HG03469 (cell line): ENCODE measurements at regions not wholly inside any gene's neighbourhood (a gene's known extent, or its start where the extent isn't known, plus 50 kb on each side); places are given as distances from the start of the nearest gene placed in this dataset.

ENCODE experiments used
- ATAC-seq: cut with Tn5 transposase; IDR thresholded peaks from one replicate; pipeline ENCODE4 v1.9.1; 2021; ENCODE audit warnings: mild to moderate bottlenecking, moderate library complexity, moderate number of reproducible peaks; ENCODE audit not compliant: unreplicated experiment

DNA sequence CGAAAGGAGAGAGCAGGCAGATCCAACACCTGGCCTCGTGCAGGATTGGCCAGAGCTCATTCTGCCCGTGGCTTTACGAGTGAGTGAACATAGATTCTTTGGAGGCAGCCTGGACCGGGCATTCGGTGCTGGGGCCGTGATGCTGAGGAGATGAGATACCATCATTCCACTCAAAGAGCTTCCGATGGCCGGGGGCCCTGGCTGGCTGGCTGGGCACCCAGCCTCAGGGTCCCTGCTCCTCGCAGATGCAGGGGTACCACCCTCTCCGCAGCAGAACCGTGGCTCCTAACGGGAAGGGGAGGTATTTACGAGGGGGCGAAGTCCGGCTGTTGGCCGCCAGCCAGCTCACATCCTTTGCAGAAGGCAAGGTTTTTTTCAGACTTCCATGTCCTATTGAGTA lies 66.1 kb upstream of the FOXF1 start:
- no peak for ATAC-seq

DNA sequence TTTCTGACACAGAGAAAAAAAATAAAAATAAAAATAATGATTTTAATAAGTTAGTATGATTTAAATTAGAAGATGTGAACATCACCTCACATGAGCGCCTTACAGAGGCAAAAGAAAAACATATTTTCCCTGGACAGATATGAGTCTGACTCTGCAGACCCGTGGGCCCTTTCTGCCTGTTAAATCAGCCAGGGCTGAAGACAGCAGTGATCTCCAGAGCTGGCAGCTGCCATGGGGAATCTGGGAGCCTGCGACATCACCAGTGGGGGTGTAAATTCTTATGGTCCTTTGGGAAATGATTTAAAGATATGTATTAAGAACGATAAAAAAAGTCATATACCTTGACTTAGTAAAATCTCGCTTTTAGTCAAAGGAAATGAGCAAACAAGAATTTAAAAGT lies 65.7 kb upstream of the FOXF1 start:
- ATAC-seq = no peak

GRCh38 chr16:86446279-86446678 lies 64.0 kb upstream of the FOXF1 start:
- no peak for ATAC-seq

DNA sequence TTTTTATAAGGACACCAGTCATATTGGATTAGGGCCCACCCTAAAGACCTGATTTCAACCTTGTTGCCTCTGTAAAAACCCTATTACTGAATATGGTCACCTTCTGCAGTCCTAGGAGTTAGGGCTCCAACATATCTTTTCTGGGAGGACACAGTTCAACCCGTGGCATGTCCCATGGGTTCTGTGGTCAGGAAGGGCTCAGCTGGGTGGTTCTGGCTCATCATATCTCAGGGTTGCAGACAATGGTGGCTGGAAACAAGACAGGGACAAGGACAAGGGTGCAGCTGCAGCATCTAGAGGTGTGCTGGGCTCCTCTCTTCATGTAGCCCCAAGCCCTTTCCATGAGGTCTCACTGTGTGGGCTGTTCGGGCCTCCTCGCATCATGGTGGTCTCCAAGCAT lies 63.1 kb upstream of the FOXF1 start:
- ATAC-seq = no peak

- no peak for ATAC-seq
Observed at GRCh38 chr16:86448306-86448890, 61.9 kb upstream of the FOXF1 start.

DNA sequence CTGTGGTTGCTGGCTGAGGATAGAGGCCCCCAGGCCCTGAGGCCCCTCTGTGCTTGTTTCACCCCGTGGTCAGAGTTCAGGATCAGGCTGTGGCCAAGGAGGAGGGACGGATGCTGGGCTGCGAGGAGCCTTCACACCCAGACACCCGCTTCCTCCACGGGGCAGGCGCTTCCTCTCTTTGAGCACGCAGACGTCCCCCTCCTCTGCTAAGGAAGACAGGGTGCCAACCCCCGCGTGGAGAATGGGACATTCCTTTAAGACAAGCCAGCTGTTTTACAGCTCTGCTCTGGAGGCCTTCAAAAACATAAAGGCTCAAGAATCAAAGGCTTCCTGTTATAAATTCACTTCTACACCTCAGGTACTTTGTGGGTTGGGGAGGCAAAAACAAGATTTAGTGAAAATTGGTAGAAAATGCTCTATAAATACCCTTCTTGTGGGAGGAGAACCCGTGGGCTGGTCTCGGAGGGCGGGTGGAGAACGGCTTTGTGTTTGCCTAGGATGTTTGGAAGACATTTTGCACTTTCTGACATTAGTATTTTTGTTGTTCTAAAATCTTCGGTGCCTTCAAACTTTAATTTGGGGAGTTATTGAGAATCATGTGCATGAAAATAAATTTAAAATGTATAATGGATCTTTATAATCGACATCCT lies 60.8 kb upstream of the FOXF1 start:
- no peak for ATAC-seq

DNA sequence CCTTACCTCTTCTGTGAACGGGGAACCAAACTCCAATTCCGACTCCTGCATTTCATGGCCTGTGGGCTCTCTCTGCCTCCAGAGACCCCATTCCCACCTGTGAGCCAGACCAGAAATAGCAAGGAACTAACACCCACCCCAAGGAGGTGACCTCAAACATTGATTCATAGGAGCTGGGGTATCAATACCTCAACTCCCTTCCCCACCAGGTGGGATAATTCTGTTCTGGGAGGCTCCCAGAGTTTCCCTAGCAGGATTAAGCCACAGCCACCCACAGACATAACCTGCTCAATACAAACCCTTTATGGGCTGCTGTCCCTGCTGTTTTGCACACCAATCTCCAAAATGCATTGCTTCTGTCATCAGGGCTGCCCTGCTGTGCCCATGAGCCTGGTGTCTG lies 59.6 kb upstream of the FOXF1 start:
- no peak for ATAC-seq

GRCh38 chr16:86452451-86452850 lies 57.9 kb upstream of the FOXF1 start:
- ATAC-seq = no peak

- no peak for ATAC-seq
Observed at GRCh38 chr16:86455116-86455515, 55.2 kb upstream of the FOXF1 start.

DNA sequence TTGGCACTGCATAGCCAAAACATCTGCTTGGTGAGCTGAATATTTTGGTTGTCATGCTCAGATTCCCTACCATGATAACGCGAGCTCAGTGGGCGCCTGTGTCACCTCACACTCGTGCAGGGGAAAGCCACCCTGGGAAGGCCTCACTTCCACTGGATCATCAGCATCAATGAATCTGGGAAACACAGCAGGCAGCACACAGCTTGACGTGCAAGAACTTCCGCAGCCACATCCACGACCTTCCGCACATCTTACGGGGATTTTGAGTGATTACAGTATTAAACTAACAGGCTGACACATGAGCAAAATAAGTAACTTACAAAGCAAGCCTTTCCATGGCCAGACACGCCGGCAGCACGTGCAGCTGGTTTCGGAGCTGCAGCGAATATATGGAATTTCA lies 54.7 kb upstream of the FOXF1 start:
- ATAC-seq = no peak

DNA sequence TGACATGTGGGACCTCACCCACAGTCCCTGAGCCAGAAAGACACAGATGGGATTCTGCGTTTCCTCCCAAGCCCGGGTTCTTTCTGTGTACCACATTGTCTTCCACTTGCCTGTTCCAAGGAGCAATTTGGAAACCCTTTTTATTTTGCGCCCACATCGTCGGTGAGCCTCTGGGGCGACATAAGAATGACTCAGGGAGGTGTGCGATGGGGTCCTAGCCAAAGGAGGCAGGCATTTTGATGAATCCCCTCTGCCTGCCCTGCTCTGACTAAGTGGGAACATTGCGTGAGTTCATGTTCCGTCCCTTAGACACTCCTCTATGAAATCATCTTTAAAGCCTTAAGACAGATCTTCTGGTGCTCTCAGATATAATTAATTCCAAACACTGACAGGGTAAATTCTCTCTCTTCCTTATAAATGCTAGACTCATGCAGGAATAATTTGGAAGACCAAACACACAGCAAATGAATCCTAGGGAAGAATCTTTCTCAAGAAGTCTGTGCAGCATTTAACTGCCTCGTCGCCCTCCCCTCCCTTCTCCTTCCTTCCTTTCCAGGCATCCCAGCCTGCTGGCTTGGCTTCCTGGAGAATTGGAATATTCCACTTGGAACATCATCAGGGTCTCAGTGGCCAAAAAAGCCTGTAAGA lies 52.7 kb upstream of the FOXF1 start:
- ATAC-seq = no peak

DNA sequence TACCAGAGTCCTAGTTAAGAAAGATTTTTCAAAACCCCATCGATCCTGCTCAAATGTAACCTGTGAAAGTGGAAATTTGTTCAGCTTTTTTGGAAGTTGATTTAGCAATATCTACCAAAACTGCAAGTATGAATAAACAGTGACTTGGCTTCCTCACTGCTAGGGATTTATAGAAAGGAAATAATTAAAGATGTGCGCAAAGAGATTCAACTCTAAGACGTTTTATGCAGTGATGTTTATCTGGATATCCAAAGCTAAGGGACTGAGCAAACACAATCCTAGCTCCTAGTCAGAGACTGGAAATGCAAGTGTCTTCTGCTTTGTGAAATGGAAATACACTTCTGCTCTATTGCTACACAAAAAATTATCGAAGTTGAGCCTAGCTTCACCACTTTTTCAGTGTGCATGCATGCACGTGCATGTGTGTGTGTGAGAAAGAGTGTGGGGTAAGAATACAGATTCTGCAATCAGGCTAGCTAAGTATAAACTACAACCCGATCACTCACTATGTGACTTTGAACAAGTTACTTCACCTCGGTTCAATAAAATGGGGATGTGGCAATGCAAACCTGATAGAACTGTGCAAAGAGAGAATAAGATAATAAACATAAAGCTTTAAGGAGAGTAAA lies 52.1 kb upstream of the FOXF1 start:
- ATAC-seq = no peak

- no peak for ATAC-seq
Observed at GRCh38 chr16:86459266-86459665, 51.1 kb upstream of the FOXF1 start.
